ENCODE measurements at regions not wholly inside any gene's neighbourhood (a gene's known extent, or its start where the extent isn't known, plus 50 kb on each side); places are given as distances from the start of the nearest gene placed in this dataset.

DNA sequence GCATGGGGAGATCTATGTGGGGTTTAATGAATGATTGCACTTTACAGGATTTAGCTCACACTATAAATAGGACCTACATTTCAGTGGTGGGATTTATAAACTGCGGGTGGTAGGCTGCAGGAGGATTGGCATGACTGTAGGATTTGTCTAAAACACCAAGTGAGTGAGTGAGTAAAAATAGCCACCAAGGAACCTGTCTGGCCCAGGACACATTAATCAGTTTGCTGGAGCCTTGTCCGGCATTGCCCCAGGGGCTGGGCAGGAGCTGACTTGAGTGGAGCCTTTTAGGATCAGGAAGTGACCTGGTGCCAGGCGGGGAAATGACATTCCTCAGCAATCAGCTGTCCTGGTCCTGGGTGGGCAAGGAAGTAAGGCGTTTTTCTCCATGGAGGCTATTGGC lies 193.9 kb upstream of the ADRA1D start:
- no peak overlapping the region for H3K4me3 ChIP-seq
- DNase-seq (ENCODE audit: low spot score), result no peak
- H3K27ac ChIP-seq, result no peak overlapping the region
- TF ChIP-seq, protein P1, sequence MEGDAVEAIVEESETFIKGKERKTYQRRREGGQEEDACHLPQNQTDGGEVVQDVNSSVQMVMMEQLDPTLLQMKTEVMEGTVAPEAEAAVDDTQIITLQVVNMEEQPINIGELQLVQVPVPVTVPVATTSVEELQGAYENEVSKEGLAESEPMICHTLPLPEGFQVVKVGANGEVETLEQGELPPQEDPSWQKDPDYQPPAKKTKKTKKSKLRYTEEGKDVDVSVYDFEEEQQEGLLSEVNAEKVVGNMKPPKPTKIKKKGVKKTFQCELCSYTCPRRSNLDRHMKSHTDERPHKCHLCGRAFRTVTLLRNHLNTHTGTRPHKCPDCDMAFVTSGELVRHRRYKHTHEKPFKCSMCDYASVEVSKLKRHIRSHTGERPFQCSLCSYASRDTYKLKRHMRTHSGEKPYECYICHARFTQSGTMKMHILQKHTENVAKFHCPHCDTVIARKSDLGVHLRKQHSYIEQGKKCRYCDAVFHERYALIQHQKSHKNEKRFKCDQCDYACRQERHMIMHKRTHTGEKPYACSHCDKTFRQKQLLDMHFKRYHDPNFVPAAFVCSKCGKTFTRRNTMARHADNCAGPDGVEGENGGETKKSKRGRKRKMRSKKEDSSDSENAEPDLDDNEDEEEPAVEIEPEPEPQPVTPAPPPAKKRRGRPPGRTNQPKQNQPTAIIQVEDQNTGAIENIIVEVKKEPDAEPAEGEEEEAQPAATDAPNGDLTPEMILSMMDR (IDR thresholded peaks at IDR 0.05), result no peak

DNA sequence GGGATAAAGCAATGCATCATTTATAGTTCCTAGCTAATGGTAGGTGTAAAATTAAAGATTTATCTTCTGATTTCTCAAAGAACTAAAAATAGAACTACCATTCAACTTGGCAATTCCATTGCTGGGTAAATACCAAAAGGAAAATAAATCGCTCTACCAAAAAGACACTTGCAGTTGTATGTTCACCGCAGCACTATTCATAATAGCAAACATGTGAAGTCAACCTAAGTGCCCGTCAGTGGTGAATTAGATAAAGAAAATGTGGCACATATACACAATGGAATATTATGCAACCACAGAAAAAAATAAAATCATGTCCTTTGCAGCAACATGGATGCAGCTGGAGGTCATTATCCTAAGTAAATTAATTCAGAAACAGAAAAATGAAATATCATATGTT lies 192.8 kb upstream of the ADRA1D start:
- TF ChIP-seq, protein P1 (IDR thresholded peaks at IDR 0.05), result no peak
- Histone ChIP-seq H3K27ac (no peak overlapping the region), H3K4me3 (no peak overlapping the region)
- DNase-seq (ENCODE audit: low spot score), result no peak

DNA sequence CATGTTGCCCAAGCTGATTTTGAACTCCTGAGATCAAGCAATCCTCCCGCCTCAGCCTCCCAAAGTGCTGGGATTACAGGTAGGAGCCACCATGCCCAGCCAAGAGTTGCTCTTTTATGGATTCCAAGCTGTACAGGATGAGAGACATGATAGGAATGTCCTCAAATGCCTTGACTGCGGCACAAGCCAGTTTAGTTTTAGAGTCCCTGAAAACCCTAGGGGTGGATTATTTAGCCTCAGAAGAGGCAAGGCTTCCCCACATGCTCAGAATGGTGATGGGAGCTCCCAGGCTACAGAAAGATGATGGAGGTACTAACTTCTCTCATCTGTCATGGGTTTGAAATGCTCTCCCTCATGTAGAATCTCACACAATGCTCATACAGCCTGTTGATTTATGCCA lies 192.1 kb upstream of the ADRA1D start:
- Histone ChIP-seq H3K4me3 (no peak overlapping the region), H3K27ac (no peak overlapping the region)
- TF ChIP-seq, protein P1 (IDR thresholded peaks at IDR 0.05), result no peak
- DNase-seq (ENCODE audit: low spot score), result no peak

DNA sequence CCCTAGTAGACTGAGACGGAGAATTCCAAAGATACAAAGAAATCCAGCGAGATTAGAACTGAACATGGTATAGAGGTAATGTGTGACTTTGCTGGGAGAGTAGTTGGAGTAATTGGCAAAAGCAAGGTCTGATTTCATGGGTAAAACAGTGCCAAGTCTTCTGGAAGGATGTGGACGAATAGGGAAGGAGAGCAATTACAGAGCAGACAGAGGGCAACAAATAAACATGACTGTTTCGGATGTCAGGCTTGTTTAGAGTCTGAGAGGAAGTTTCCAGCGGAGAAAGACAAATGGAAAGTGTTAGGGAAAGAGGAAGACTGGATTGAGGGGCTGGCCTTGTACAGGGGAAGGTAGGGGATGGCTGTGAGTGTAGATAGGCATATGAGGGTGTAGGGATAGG lies 190.4 kb upstream of the ADRA1D start:
- Histone ChIP-seq H3K27ac (no peak overlapping the region), H3K4me3 (no peak overlapping the region)
- no peak for DNase-seq (ENCODE audit: low spot score)
- TF ChIP-seq, protein P1 (IDR thresholded peaks at IDR 0.05), result no peak

DNA sequence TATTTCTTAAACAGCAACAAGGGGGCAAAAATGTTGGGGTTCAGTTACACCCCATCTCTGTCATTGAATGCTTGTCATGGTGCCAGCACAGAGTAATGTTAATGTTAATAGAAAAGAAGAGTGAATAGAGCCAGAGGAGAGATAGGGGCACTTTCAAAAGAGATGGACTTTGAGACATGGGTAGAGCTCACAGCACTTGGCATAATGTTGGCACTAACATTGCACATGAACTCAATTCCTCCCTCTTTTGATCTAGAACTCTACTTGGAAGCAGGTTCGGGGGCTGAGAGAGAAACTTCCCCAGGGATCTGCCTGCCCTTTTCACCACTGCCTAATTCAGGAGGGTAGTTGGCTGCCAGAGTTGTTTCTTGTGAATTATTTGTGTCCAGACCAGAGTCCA lies 188.0 kb upstream of the ADRA1D start:
- H3K4me3 ChIP-seq, result no peak overlapping the region
- DNase-seq (ENCODE audit: low spot score), result no peak
- TF ChIP-seq, protein P1 (IDR thresholded peaks at IDR 0.05), result no peak
- no peak overlapping the region for H3K27ac ChIP-seq

DNA sequence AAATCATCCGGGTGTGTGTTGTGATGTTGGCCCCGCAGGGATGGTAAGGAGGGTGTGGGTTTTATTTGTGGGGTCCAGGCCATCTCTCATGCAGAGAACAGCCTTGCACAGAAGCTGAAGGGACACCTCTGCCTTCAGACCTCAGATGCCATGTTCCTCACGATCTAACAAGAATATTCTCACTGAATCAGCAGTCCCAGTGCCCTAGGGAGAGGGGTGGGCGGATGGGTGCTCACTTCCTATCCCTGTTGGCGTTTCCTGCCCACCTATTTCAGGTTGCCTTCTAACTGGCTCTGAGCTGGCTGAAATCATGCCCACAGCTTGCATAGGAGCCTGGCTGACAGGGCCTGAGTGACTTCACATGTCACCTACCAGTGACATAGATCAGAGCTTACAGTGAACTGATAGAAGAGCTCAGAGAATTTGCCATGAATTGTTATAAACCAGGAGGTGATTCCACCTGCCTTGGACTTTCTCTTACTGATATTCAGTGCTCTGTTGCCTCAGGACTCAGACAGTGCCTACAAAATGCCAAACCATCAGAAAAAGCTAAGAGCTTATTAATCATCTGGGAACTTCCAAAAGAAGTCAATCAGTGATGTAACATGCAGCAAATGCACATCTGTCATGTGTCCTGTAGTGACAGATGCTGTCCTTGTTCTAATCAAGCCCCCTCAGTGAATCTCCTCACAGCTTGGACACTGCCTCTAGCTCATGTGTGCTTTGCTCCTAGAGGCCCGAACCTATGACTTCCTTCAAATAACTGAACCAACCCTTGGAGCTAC lies 186.8 kb upstream of the ADRA1D start:
- no peak for DNase-seq (ENCODE audit: low spot score)
- Histone ChIP-seq H3K4me3 (no peak overlapping the region), H3K27ac (no peak overlapping the region)
- TF ChIP-seq, protein P1 (IDR thresholded peaks at IDR 0.05), result no peak

DNA sequence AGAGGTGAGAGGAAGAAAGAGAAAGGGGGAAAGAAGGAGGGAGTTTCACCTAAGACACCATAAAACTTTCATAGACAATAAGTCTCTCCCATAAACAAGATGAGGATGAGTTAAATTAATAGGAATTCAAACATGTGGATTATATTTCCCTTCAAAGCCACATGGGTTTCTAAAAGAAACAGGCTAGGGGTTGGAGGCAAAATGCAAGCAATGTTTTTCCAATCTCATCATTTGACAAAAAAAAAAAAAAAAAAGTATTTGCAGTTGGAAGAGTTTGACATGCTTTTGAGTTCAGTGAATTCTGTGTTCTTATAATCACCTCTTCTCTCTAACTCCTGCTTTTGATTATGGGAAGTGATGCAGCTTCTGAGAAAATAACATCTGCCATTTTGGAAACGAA lies 186.1 kb upstream of the ADRA1D start:
- no peak for DNase-seq (ENCODE audit: low spot score)
- H3K27ac ChIP-seq, result no peak overlapping the region

More for the DNA sequence above, 186.1 kb upstream of the ADRA1D start:
- no peak overlapping the region for H3K4me3 ChIP-seq
- TF ChIP-seq, protein P1 (IDR thresholded peaks at IDR 0.05), result no peak
